T-helper 1 cell treated with Interleukin-12 subunit alpha and Interleukin-12 subunit beta and Interleukin-4 antibody, amounts not matched to agents 30 ng/mL and 1 ng/mL, for 36 hours (primary cell): ENCODE measurements at regions not wholly inside any gene's neighbourhood (a gene's known extent, or its start where the extent isn't known, plus 50 kb on each side); places are given as distances from the start of the nearest gene placed in this dataset.

ENCODE experiments used
- intact Hi-C: fragments of 100-400 bp; cut with micrococcal nuclease; formaldehyde crosslinking; loops from one replicate; pipeline ENCODE4 v1.15.1; 2024

DNA sequence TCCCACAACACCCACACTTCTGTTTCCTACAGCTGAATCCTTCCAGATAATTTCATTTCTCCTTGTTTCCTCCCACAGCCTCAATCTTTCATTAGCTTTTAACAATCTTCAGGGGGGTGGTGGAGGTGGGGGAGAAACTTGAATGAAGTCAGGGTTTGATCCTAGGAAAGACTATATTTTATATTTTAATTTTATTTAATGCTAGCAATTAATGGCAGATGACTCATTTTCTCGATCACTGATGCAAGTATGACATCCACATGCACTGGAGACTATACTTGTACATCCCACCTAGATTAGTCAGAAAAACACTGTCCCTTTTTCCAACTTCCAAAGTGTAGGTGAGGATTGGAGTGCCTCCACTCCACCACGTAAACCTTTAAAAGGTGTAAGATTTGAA, 1181.3 kb upstream of the AUTS2 start:
- intact Hi-C loops = no loop called here

GRCh38 chr7:68417659-68418058, 1180.6 kb upstream of the AUTS2 start:
- intact Hi-C loops = no loop called here

GRCh38 chr7:68420342-68421192, 1177.7 kb upstream of the AUTS2 start:
- intact Hi-C loops = no loop called here

DNA sequence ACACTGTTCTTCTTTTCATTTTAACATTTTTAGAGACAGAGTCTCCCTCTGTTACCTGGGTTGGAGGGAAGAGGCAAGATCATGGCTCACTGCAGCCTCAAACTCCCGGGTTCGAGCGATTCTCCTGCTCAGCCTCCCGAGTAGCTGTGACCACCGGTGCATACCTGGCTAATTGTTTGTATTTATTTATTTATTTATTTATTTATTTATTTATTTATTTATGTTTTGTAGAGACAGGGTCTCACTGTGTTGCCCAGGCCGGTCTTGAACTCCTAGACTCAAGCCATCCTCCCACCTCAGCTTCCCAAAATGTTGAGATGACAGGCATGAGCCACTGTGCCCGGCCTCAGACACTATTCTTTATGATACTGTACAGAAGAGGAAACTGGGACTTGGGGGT, 1176.6 kb upstream of the AUTS2 start:
- intact Hi-C loops = no loop called here

DNA sequence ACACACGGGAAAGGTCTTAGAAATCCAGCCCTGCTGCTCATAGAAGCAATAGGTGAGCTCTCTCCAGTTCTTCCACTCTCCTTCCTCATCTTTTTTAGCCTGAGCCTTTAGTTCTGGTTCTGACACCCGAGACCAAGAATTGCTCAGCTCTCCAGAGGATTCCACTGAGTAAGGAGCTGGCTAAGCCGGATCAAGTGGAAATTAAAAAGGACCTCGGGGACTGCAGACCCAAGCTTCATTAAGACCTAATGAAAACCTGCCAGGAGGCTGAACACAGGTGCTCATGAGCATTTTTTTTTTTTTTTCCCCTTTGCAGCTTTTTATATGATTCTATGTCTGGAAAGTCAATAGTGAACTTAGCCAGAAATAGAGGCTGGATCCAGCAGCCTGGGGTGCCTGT, 1176.0 kb upstream of the AUTS2 start:
- intact Hi-C loops = no loop called here

DNA sequence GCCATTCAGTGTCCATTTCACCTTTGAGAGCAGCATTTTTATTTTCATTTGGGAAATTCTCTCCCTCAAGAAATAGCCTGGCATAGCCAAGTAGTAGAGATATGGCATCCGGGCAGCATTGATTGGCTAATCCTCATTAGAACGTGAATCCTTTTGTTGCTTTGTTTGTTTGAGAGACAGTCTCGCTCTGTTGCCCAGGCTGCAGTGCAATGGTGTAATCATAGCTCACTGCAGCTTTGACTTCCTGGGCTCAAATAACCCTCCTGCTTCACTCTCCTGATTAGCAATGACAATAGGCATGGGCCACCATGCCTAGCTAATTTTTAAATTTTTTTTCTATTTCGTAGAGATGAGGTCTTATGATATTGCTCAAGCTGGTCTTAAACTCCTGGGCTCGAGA, 1174.9 kb upstream of the AUTS2 start:
- intact Hi-C loops = no loop called here

DNA sequence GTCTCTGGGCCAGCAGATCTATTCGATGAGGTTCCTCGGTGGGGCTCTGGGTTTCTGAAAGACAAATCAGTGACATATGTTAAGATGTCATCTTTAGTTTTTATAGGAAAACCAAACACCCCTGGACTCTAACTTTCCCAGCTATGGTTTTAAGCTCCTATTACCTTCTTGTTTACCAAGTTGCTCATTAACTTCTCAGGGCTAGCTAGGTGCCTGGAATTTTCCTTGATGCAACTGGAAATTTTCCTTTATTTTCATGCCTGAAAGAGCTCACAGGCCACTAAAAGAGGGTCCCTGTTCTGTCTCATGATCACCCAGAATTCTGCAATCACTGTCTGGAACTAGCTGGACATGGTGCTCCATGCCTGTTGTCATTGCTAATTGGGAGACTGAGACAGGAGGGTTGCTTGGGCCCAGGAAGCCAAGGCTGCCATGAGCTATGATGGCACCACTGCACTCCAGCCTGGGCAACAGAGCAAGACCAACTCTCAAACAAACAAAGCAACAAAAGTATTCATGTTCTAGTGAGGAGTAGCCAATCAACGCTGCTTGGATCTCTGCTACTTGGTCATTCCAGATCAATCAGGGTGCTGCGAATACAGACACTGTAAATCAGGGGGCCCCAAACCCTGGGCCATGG, 1173.5 kb upstream of the AUTS2 start:
- intact Hi-C loops = no loop called here

DNA sequence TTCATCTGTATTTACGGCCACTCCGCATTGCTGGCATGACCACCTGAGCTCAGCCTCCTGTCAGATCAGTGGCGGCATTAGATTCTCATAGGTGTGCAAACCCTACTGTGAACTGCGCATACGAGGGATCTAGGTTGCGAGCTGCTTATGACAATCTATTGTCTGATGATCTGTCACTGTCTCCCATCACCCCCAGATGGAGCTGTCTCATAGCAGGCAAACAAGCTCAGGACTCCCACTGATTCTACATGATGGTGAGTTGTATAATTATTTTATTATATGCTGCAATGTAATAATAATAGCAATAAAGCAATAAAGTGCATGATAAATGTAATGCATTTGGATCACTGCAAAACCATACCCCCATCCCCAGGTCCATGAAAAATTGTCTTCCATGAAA, 1172.9 kb upstream of the AUTS2 start:
- intact Hi-C loops = no loop called here

GRCh38 chr7:68429411-68430117, 1168.7 kb upstream of the AUTS2 start:
- intact Hi-C loops = no loop called here

- intact Hi-C loops = no loop called here
These were observed 1165.7 kb upstream of the AUTS2 start for GRCh38 chr7:68432585-68432984.

DNA sequence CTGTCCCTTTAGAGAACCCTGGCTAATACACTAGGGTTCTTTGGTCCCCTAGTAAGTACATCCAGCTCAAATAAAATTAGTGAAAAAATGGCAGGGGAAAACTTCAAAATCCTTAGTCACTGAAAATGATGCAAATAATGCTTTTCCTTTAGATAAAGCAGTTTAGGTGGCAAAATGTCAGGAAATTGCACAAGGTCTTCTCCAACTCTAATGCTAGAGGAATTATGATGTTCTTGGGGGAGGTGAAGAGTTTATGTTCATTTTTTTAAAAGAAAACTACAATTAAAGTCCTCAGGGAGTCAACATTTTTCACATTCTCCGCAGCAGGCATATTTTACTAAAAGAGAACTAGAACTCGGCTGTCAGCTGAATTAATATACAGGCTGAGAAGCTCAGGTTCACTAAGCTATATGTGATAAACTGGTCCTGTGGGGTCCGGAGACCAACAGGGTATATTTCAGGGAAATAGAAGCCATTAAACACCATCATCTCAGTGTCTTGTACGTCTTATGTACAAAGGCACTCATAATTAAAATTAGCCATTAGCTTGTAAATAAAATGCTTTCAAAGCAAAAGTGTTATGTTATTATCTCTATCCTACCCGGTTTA, 1164.7 kb upstream of the AUTS2 start:
- intact Hi-C loops = no loop called here

DNA sequence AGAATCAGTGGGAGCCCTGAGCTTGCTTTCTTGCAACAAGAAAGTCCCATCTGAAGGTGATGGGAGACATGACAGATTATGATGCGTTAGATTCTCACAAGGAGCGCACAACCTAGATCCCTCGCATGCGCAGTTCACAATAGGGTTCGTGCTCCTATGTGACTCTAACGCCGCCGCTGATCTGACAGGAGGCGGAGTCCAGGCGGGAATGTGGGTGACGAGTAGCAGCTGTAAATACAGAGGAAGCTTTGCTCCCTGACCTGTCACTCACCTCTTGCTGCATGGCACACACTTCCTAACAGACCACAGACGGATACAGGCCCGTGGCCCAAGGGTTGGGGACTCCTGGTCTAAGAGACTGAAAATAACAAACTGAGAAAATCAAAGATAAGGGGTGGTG, 1163.4 kb upstream of the AUTS2 start:
- intact Hi-C loops = no loop called here

GRCh38 chr7:68438016-68438415, 1160.3 kb upstream of the AUTS2 start:
- intact Hi-C loops = no loop called here

GRCh38 chr7:68438811-68439210, 1159.5 kb upstream of the AUTS2 start:
- intact Hi-C loops = no loop called here

- intact Hi-C loops = no loop called here
These were observed 1158.4 kb upstream of the AUTS2 start for GRCh38 chr7:68439897-68440296.

DNA sequence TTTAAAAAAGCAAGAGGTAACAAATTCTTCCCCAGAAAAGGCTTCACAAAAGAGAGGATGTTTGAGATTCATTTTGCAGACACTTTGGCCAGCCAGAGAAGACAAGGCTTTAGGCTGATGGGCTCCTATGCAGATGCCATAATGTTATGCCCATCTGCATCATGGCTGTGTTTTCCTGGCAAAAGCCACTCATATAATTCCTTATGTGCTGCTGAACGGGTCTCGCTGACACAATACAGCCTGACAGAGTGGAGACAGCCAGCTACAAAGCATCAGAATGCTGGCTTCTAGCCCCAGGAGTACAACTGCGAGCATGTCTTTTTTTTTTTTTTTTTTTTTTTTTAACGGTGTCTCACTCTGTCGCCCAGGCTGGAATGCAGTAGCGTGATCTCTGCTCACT, 1157.4 kb upstream of the AUTS2 start:
- intact Hi-C loops = no loop called here

DNA sequence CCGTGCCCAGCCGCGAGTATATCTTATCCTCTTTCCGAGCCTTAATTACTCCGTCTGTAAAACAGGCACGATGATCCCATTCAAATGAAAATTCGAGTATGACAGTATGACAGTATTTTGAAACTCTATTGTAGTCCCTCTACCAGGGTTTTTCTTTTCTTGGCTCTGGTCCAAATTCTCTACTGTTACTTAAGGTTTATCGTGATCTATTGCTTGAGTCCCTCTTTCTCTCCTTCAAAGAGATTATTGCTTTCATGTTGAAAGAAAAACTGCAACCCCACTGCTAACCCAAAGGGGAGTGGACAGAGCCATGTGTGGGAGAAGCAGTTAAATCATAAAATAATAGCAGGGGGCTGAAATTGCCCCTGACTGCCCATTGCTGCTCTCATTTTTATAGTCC, 1156.6 kb upstream of the AUTS2 start:
- intact Hi-C loops = no loop called here

- intact Hi-C loops = no loop called here
These were observed 1155.2 kb upstream of the AUTS2 start for GRCh38 chr7:68442931-68443631.

DNA sequence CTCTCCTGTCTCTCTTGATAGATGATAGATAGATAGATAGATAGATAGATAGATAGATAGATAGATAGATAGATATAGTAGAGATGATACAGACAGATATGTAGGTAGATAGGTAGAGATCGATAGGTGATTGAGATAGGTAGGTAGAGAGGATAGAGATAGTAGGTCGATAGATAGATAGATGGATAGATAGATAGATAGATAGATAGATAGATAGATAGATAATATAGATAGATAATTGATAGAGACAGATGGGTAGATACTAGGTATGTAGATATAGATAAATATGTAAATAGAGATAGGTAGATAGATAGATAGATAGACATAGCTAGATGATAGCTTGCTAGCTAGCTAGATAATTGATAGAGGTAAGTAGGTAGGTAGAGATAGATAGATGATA, 1154.2 kb upstream of the AUTS2 start:
- intact Hi-C loops = no loop called here

DNA sequence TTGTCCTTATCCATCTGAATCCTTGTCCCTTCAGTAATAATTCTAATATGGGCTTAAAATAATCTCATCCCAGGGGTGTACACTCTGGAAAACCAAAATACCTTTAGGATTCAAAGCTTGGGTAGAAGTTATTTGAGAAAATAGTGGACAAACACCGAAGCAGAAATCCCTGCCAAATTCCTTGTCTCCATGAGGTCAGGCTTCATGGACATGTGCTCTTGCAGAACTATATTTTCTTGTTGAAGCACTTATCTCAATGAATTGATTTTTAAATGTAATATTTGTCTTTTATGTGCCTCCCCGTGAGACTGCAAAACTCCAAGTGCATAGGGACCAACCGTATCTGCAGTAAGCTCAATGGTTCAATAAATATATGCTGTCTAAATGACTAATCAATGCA, 1153.3 kb upstream of the AUTS2 start:
- intact Hi-C loops = no loop called here

GRCh38 chr7:68446183-68446582, 1152.1 kb upstream of the AUTS2 start:
- intact Hi-C loops = no loop called here
